ENCODE measurements at regions not wholly inside any gene's neighbourhood (a gene's known extent, or its start where the extent isn't known, plus 50 kb on each side); places are given as distances from the start of the nearest gene placed in this dataset.
A peak's percentile ranks its signal among the peaks of the same experiment; 100 is the strongest.

- DNase-seq (ENCODE audit: low read depth): no peak
Measured at GRCh38 chr4:98210281-98210680, 50.9 kb upstream of the RAP1GDS1 start.

DNA sequence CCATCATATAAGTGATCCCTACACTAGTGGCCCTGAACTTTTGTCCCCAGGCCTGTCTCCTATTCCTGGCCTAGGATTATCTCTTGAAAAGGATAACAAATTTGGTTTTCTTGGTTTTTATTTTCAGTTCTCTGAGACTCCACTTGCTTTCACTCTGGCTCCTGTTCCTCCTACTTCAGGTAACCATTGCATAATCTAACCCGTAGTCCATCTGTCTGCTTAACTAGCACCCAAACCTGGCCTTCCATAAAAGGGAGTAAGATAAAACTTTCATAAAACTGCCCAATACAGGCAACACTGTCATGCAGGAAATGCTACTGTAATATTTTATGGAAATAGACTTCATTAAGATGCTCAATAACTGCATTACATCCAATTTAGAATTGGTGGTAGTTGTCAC, 52.1 kb upstream of the RAP1GDS1 start:
- no peak for DNase-seq (ENCODE audit: low read depth)

GRCh38 chr4:98204236-98204553, 57.0 kb upstream of the RAP1GDS1 start:
- DNase-seq (ENCODE audit: low read depth): no peak

- DNase-seq (ENCODE audit: low read depth): no peak
Measured at GRCh38 chr4:98203332-98204235, 57.6 kb upstream of the RAP1GDS1 start.

DNA sequence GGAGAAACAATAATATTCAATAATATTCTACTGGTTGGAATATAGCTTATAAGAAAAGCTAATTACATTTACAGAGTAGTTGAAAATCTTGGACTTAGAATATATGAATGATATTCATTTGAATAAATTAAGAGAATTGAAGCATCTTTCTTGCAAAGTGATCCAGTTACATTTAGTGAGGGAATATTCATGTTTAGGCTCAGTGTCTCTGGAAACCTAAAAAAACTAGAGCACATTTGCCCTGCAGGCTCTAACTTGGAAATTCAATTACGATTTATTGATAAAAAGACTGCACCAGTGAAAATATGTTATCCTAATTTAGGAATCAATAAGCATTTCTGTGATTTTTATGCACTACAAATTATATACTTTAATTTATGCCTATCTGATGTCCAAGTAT, 58.3 kb upstream of the RAP1GDS1 start:
- DNase-seq (ENCODE audit: low read depth): no peak

DNA sequence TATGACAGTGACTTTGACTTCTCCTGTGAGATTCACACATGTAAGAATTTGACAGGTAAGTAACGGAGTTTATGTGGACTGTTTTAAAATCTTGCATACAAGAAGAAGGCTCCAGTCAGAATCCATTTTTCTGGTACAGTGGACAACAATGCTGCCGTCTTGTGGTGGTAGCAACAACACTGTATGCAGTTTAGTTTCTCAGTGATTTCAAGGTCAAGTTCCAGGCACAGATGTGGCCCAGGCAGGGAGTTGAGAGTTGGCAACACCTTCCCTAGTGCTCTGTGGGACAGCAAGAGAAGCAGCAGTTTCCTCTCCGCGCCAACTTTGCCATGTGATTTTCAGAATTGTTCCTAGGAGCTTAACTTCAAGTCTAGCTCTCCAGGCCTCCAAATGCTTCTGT, 56.0 kb upstream of the STPG2 start:
- peak; percentile 5 for DNase-seq (ENCODE audit: low read depth)

DNA sequence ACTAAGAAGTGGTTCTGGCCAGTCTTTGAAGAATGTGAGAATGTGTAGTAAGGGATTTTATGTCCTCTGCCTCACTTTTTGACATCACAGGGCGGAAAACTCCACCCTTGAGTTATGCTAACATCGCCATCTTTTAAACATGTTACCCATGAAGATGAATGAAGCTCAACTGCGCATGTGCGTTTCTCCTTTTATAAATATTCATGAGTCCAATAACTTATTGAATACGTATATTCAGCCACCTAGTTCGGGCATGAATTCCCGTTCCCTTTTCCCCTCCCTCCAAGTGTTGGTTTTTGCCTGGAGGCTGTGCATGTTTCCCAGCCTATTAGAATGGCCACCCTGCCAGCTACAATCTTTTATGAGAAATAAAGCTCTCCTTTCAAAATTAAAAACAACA, 51.7 kb upstream of the STPG2 start:
- DNase-seq (ENCODE audit: low read depth): no peak

DNA sequence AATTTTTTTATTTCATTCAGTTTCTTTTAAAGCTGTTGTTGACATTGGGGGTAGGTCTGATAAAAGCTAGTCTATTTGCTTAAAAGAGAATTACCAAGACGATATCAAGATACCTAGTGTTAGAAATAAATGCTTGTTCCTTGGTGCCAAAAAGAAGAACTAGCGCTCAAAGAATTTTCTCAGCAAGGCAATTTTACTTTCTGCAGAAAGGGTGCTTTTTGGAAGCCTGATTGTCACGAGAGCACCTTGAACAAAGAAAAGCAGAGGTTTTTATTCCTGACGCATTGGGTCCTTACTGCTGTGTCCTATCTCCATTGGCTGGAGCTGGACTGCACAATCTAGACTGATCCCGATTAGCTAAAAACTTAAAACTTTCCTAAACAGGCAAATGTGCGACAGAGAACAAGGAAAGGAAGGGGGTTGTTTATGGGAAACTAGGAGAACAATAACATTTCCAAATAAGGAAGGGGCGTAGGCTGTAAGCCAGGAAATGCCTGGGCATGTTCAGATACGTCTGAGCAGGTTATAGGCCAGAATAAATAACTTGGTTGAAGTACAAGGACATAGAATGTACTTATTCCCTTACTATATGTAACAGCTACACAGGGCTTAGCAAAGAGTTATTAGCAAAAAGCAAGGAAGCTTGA, 50.3 kb upstream of the STPG2 start:
- DNase-seq (ENCODE audit: low read depth): no peak

All from amniotic epithelial cell (primary cell).